ENCODE measurements at regions not wholly inside any gene's neighbourhood (a gene's known extent, or its start where the extent isn't known, plus 50 kb on each side); places are given as distances from the start of the nearest gene placed in this dataset.
"Not testable (repeated sequence)": the region's sequence is repeated elsewhere in the genome, so short reads cannot be mapped to it uniquely, and the experiment has no call there.

DNA sequence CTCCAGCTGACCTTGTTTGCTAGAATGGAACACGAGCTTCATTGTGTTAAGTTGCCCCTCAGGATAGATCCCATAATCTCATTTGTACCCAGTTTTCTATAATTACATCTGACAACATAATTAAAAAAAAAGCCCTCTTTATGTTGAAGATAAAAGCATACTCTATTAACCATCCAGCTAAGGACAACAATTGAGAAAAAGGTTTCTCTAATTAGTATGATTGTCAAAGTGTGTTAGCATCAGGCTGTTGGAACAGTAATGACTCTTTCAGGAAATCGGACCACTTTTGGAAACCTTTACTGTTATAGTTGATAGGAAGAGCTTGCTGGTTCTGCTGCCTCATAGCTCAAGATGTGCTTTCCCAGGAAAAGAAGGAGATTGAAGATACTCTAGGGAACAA lies 172.6 kb downstream of the FHIP1A start:
- TF ChIP-seq, protein P1, sequence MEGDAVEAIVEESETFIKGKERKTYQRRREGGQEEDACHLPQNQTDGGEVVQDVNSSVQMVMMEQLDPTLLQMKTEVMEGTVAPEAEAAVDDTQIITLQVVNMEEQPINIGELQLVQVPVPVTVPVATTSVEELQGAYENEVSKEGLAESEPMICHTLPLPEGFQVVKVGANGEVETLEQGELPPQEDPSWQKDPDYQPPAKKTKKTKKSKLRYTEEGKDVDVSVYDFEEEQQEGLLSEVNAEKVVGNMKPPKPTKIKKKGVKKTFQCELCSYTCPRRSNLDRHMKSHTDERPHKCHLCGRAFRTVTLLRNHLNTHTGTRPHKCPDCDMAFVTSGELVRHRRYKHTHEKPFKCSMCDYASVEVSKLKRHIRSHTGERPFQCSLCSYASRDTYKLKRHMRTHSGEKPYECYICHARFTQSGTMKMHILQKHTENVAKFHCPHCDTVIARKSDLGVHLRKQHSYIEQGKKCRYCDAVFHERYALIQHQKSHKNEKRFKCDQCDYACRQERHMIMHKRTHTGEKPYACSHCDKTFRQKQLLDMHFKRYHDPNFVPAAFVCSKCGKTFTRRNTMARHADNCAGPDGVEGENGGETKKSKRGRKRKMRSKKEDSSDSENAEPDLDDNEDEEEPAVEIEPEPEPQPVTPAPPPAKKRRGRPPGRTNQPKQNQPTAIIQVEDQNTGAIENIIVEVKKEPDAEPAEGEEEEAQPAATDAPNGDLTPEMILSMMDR (conservative IDR thresholded peaks at IDR 0.05; ENCODE audit: low read depth, low read length), result no peak
- H3K4me3 ChIP-seq (ENCODE audit: low read depth, low read length), result no peak overlapping the region
- no peak for DNase-seq (ENCODE audit: low read depth)

DNA sequence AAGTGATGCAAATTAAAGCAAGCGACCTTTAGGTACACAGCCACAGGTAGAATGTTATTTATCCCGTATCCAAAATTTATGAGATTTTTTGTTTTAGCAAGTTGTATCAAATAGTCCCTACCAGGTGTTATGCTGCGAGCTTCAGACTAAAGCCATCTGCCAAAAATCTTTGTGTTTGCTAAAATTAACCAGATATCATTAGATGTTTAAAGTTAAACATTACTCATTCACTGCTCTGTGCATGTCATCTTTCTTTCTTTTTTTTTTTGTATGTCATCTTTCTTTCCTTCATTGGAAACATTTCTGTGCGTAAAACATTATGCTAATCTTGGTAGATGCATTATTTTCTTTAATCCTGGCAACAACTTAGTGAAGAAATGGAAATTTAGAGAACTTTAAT lies 173.1 kb downstream of the FHIP1A start:
- no peak for DNase-seq (ENCODE audit: low read depth)
- TF ChIP-seq, protein P1 (conservative IDR thresholded peaks at IDR 0.05; ENCODE audit: low read depth, low read length), result no peak
- no peak overlapping the region for H3K4me3 ChIP-seq (ENCODE audit: low read depth, low read length)

DNA sequence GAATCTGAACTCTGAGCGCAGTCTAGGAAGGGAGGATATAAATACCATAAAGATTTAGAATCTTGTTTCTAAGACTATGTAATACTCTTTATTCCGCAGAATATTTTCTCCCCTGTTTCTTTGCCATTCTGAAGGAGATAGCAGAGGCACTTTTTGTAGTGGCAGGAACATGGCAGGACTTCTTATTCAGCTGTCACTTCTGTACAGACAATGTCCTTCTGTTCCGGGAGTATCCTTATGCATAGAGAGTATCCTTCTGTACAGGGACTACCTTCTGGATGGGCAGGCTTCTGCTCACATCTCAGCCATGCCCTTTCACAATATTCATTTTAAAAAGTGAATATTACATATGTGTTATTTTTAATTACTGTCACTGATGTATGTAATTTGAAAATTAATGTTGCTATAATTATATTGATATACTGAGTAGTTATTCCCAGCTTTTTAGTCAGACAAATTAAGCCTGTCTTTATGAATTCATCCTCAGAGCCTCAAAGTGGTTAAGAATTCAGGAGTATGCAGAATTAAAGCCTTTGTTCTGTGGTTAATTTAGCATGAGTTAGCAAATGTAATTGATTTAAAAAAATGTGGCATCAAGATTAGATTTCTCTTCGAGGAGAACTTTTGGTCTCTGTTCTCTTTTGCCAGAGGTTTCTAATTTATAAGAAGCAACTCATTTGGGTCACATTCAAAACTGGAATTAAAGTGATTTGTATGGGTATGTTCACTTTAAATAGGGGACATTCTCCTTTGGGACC lies 174.4 kb downstream of the FHIP1A start:
- H3K4me3 ChIP-seq (ENCODE audit: low read depth, low read length), result no peak overlapping the region
- DNase-seq (ENCODE audit: low read depth), result no peak
- TF ChIP-seq, protein P1 (conservative IDR thresholded peaks at IDR 0.05; ENCODE audit: low read depth, low read length), result no peak

DNA sequence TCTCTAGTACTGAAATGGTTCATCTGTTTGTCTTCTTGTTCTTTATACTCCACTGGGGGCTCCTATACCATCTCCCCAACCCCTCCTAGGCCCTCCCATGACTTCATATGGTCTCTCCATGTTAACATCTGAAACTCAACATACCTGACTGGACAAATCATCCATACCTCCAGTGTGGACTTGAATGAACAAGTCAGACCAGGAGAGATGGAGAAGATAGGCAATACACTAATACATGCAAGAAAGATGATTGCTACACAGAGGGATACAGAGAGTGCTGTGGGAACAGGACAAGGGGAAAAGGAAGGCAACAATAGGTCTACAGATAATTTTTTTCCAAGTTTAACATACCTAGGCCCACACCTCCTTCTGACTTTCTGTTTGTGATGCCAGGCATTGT lies 175.1 kb downstream of the FHIP1A start:
- DNase-seq (ENCODE audit: low read depth), result no peak
- H3K4me3 ChIP-seq (ENCODE audit: low read depth, low read length), result no peak overlapping the region
- TF ChIP-seq, protein P1 (conservative IDR thresholded peaks at IDR 0.05; ENCODE audit: low read depth, low read length), result no peak

DNA sequence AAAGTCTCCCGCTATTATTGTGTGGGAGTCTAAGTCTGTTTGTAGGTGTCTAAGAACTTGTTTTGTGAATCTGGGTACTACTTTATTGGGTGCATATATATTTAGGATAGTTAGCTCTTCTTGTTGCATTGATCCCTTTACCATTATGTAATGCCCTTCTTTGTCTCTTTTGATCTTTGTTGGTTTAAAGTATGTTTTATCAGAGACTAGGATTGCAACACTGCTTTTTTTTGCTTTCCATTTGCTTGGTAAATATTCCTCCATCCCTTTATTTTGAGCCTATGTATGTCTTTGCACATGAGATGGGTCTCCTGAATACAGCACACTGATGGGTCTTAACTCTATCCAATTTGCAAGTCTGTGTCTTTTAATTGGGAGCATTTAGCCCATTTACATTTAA lies 165.2 kb downstream of the GATB start:
- DNase-seq (ENCODE audit: low read depth); H3K4me3 ChIP-seq (ENCODE audit: low read depth, low read length): not testable (repeated sequence)

DNA sequence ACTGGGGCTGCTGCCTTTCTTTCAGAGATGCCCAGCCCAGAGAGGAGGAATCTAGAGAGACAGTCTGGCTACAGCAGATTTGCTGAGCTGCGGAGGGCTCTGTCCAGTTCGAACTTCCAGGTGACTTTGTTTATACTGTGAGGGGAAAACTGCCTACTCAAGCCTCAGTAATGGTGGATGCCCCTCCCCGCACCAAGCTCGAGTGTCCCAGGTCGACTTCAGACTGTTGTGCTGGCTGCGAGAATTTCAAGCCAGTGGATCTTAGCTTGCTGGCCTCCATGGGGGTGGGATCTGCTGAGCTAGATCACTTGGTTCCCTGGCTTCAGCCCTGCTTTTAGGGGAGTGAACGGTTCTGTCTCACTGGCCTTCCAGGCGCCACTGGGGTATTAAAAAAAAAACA lies 163.1 kb downstream of the GATB start:
- DNase-seq (ENCODE audit: low read depth); H3K4me3 ChIP-seq (ENCODE audit: low read depth, low read length): not testable (repeated sequence)

DNA sequence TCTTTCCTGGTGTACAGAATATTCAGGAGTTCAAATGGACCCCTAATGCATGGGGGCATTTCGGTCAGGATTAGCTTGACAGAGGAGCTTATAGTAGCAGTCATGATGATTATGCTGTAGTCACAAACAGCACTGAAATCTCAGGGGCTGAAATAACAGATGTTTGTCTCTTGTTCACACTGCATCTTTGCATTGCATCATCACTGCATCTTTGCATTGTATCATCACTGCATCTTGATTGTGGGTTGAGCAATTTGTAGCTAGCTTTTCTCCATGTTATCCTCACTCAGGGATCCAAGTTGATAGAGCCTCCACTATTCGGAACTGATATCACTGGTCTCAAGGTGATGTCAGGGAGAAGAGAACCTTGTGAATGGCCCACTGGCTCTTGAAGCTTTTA lies 160.9 kb downstream of the GATB start:
- H3K4me3 ChIP-seq (ENCODE audit: low read depth, low read length), result no peak overlapping the region
- TF ChIP-seq, protein P1 (conservative IDR thresholded peaks at IDR 0.05; ENCODE audit: low read depth, low read length), result no peak
- peak; percentile 30 for DNase-seq (ENCODE audit: low read depth)

DNA sequence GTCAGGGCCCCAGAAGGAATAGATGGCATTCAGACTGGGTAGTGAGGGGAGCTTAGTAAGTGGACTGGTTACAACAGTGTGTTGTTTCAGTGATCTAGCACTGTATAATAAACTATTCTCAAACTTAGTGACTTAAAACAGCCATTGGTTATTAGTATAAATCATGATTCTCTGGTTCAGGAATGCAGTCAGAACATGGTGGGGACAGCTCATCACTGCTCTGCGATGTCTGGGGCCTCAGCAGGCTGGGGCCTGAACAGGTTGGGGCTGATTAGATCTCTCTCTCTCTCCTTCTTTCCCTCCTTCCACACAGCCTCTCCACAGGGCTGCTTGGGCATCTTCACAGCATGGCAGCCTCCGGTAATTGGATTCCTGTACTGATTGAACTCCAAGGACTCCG lies 160.4 kb downstream of the GATB start:
- DNase-seq (ENCODE audit: low read depth), result peak; percentile 7

More for the DNA sequence above, 160.4 kb downstream of the GATB start:
- TF ChIP-seq, protein P1 (conservative IDR thresholded peaks at IDR 0.05; ENCODE audit: low read depth, low read length), result no peak
- H3K4me3 ChIP-seq (ENCODE audit: low read depth, low read length), result no peak overlapping the region
